A549 (cell line): ENCODE measurements at regions not wholly inside any gene's neighbourhood (a gene's known extent, or its start where the extent isn't known, plus 50 kb on each side); places are given as distances from the start of the nearest gene placed in this dataset.

ENCODE experiments used
- ATAC-seq, 2 experiments: fragments of 200-7000 bp in 1 of 2; fragments of >200 bp in 1 of 2; cut with Nextera tagmentation in 1 of 2; cut with Tn5 transposase in 1 of 2; 3 replicates each; pipeline versions ENCODE4 v1.8.0 to v1.9.1; 2018 to 2020; ENCODE audit warnings: mild to moderate bottlenecking in 1 of 2, moderate library complexity in 1 of 2
- CTCF ChIA-PET: fragments of 300-600 bp; sonication (Branson Sonifier 250); formaldehyde crosslinking; extraction: SDS; loops from one replicate; lab custom pipeline; 2021; ENCODE audit warnings: antibody characterized with exemption, inconsistent platforms; lab: Yijun Ruan, JAX
- POLR2A ChIA-PET: fragments of 350-600 bp; formaldehyde crosslinking; extraction: SDS; loops from one replicate; lab custom pipeline; 2021; ENCODE audit warnings: antibody characterized with exemption, inconsistent platforms; lab: Yijun Ruan, JAX
- DNase-seq, 2 experiments: peaks; one replicate each; pipeline versions ENCODE4 v3.0.0 to v3.0.0-alpha.2; 2011 to 2016; ENCODE audit warnings: low read depth in 1 of 2, low spot score in 1 of 2
- FAIRE-seq: peaks from 2 replicates; lab custom pipeline; 2011; peaks lifted over from hg19 to GRCh38; lab: Jason Lieb, UNC
- H3K27ac ChIP-seq, 2 experiments: fragments of >200 bp; sonication (Bioruptor Twin); formaldehyde crosslinking; 3 replicates each; pipeline ENCODE4 v1.5.1; 2016 to 2017
- H3K4me1 ChIP-seq: fragments of >200 bp; sonication (Bioruptor Twin); formaldehyde crosslinking; 3 replicates; pipeline ENCODE4 v1.6.1; 2016
- H3K4me2 ChIP-seq: fragments of >200 bp; sonication (Bioruptor Twin); formaldehyde crosslinking; 3 replicates; pipeline ENCODE4 v1.6.1; 2016
- H3K4me3 ChIP-seq: fragments of >200 bp; sonication (Bioruptor Twin); formaldehyde crosslinking; 3 replicates; pipeline ENCODE4 v1.5.1; 2016
- H3K9me3 ChIP-seq: fragments of >200 bp; sonication (Bioruptor Twin); formaldehyde crosslinking; 3 replicates; pipeline ENCODE4 v1.6.1; 2016
- BHLHE40 ChIP-seq: IDR thresholded peaks from 2 replicates; pipeline ENCODE4 v1.6.1; 2012; ENCODE audit warnings: low read depth, low read length, inconsistent platforms
- CBX2 ChIP-seq: fragments of 200-600 bp; sonication (generic); IDR thresholded peaks from 2 replicates; pipeline ENCODE4 v1.6.1; 2016; ENCODE audit warnings: low read depth, mild to moderate bottlenecking, borderline replicate concordance
- EHF ChIP-seq: fragments of 250-450 bp; sonication (Bioruptor Pico); IDR thresholded peaks from 2 replicates; pipeline ENCODE4 v1.5.0; 2020; ENCODE audit warnings: mild to moderate bottlenecking
- EHMT2 ChIP-seq: fragments of 200-600 bp; sonication (generic); IDR thresholded peaks from 2 replicates; pipeline ENCODE4 v1.6.1; 2016; ENCODE audit warnings: antibody characterized with exemption, low read depth, mild to moderate bottlenecking, moderate library complexity
- ELK1 ChIP-seq: fragments of 150-350 bp; IDR thresholded peaks from 2 replicates; pipeline ENCODE4 v1.6.1; 2014; ENCODE audit warnings: low read depth, mild to moderate bottlenecking, low read length
- FOXS1 ChIP-seq: fragments of 250-450 bp; sonication (Bioruptor Pico); IDR thresholded peaks from 2 replicates; pipeline ENCODE4 v1.5.0; 2020; ENCODE audit warnings: mild to moderate bottlenecking, moderate library complexity
- GATA3 ChIP-seq: IDR thresholded peaks from 2 replicates; pipeline ENCODE4 v1.6.1; 2012; ENCODE audit warnings: borderline replicate concordance
- HEYL ChIP-seq: fragments of 250-450 bp; sonication (Bioruptor Pico); IDR thresholded peaks from 2 replicates; pipeline ENCODE4 v1.8.0; 2021; ENCODE audit warnings: mild to moderate bottlenecking, moderate library complexity
- HMGXB4 ChIP-seq: fragments of 250-450 bp; sonication (Bioruptor Pico); IDR thresholded peaks from 2 replicates; pipeline ENCODE4 v1.5.0; 2021; ENCODE audit warnings: mild to moderate bottlenecking, moderate library complexity, borderline replicate concordance
- MAX ChIP-seq: IDR thresholded peaks from 2 replicates; pipeline ENCODE4 v1.6.1; 2012
- NPAS2 ChIP-seq: fragments of 250-450 bp; sonication (Bioruptor Pico); IDR thresholded peaks from 2 replicates; pipeline ENCODE4 v1.8.0; 2022; ENCODE audit warnings: mild to moderate bottlenecking, moderate library complexity, borderline replicate concordance
- PHF8 ChIP-seq: fragments of 200-600 bp; sonication (generic); IDR thresholded peaks from 2 replicates; pipeline ENCODE4 v1.6.1; 2016; ENCODE audit warnings: low read depth, mild to moderate bottlenecking, antibody characterized with exemption, moderate library complexity, borderline replicate concordance
- POLR2A ChIP-seq: IDR thresholded peaks from 2 replicates; pipeline ENCODE4 v1.6.1; 2012; ENCODE audit warnings: mild to moderate bottlenecking, low read length
- RAD21 ChIP-seq, 2 experiments: fragments of >200 bp in 1 of 2; sonication (Bioruptor Twin) in 1 of 2; formaldehyde crosslinking in 1 of 2; IDR thresholded peaks in 1 of 2; conservative IDR thresholded peaks in 1 of 2; 2 replicates in 1 of 2; 3 replicates in 1 of 2; pipeline ENCODE4 v1.6.1; 2012 to 2018; ENCODE audit warnings: inconsistent platforms in 1 of 2
- RARB ChIP-seq: fragments of 250-450 bp; sonication (Bioruptor Pico); IDR thresholded peaks from 2 replicates; pipeline ENCODE4 v1.8.0; 2021; ENCODE audit warnings: mild to moderate bottlenecking, moderate library complexity
- REST ChIP-seq: fragments of 200-600 bp; sonication (generic); IDR thresholded peaks from 2 replicates; pipeline ENCODE4 v1.6.1; 2016; ENCODE audit warnings: antibody characterized with exemption, mild to moderate bottlenecking, moderate library complexity
- TP53 ChIP-seq: fragments of 250-450 bp; sonication (Bioruptor Pico); IDR thresholded peaks from 2 replicates; pipeline ENCODE4 v1.5.0; 2021; ENCODE audit warnings: mild to moderate bottlenecking, moderate library complexity
- USF2 ChIP-seq: fragments of 450-650 bp; IDR thresholded peaks from 2 replicates; pipeline ENCODE4 v1.6.1; 2014; ENCODE audit warnings: antibody characterized with exemption
- ZC3H11A ChIP-seq: fragments of 450-650 bp; IDR thresholded peaks from 2 replicates; pipeline ENCODE4 v1.6.1; 2014; ENCODE audit warnings: antibody characterized with exemption, mild to moderate bottlenecking
- ZFP36 ChIP-seq: fragments of 450-650 bp; IDR thresholded peaks from 2 replicates; pipeline ENCODE4 v1.6.1; 2014; ENCODE audit warnings: borderline replicate concordance; ENCODE audit not compliant: partially characterized antibody
- ZSCAN20 ChIP-seq: fragments of 250-450 bp; sonication (Bioruptor Pico); IDR thresholded peaks from 2 replicates; pipeline ENCODE4 v1.8.0; 2022; ENCODE audit warnings: mild to moderate bottlenecking, moderate library complexity
- WGBS: methylation state at CpG from one replicate; pipeline ENCODE4 v1.1.6; 2017; ENCODE audit errors: missing lambda C conversion rate; 5-methylcytosine and 5-hydroxymethylcytosine counted together

- no peak overlapping the region for H3K27ac ChIP-seq
- no peak overlapping the region for H3K4me3 ChIP-seq
- ChIA-PET POLR2A (no interaction called here), CTCF (no interaction called here)
- H3K4me1 ChIP-seq = no peaks in the 10 kb centered on the region
- 0% methylated on average over 2 of the region's 2 CpGs for WGBS
- H3K4me2 ChIP-seq = no peak overlapping the region
- ATAC-seq = no peak
- no peaks in the 10 kb centered on the region for H3K9me3 ChIP-seq
- no peak for FAIRE-seq
- no peak for DNase-seq
- TF ChIP-seq RAD21 (conservative IDR thresholded peaks at IDR 0.05 in 1 of 2, IDR thresholded peaks at IDR 0.05 in 1 of 2) = no peak
- TF ChIP-seq RARB (CRISPR knock-in tag) = no peak
- TF ChIP-seq, all 56 proteins: peak for 0
Measured at GRCh38 chr13:58597552-58597951, 966.0 kb downstream of the PCDH17 start.

GRCh38 chr13:58598241-58598640 is 966.7 kb downstream of the PCDH17 start:
- no peak for FAIRE-seq
- no peak for ATAC-seq
- no peak overlapping the region for H3K4me2 ChIP-seq
- TF ChIP-seq ZSCAN20 (CRISPR knock-in tag) (no peak), MAX (no peak), REST (no peak), FOXS1 (CRISPR knock-in tag) (no peak), HMGXB4 (CRISPR knock-in tag) (no peak), ZC3H11A (no peak), POLR2A (no peak), GATA3 (no peak), EHF (CRISPR knock-in tag) (no peak), ELK1 (no peak), BHLHE40 (no peak), ZFP36 (no peak), RAD21 (conservative IDR thresholded peaks at IDR 0.05 in 1 of 2, IDR thresholded peaks at IDR 0.05 in 1 of 2) (no peak), EHMT2 (no peak), HEYL (CRISPR knock-in tag) (no peak)
- TF ChIP-seq, all 56 proteins: peak for 0
- ChIA-PET CTCF (no interaction called here), POLR2A (no interaction called here)
- no peaks in the 10 kb centered on the region for H3K4me1 ChIP-seq
- H3K4me3 ChIP-seq = no peak overlapping the region
- no peaks in the 10 kb centered on the region for H3K9me3 ChIP-seq
- no peak overlapping the region for H3K27ac ChIP-seq
- DNase-seq = no peak
- 5% methylated on average over 2 of the region's 2 CpGs for WGBS

GRCh38 chr13:58611117-58611516 is 979.6 kb downstream of the PCDH17 start:
- Histone ChIP-seq H3K4me2 (no peak overlapping the region), H3K9me3 (no peaks in the 10 kb centered on the region), H3K4me3 (no peak overlapping the region), H3K4me1 (no peaks in the 10 kb centered on the region), H3K27ac (no peak overlapping the region)
- TF ChIP-seq HMGXB4 (CRISPR knock-in tag) = no peak
- no peak for TF ChIP-seq TP53
- TF ChIP-seq CBX2 = no peak
- no peak for TF ChIP-seq USF2
- TF ChIP-seq BHLHE40 = no peak
- TF ChIP-seq NPAS2 (CRISPR knock-in tag) = no peak
- no peak for TF ChIP-seq PHF8
- ChIA-PET CTCF (no interaction called here), POLR2A (no interaction called here)
- ATAC-seq (no peak), DNase-seq (no peak), FAIRE-seq (no peak)
- 46% methylated on average over 11 of the region's 11 CpGs for WGBS
